ENCODE measurements at regions not wholly inside any gene's neighbourhood (a gene's known extent, or its start where the extent isn't known, plus 50 kb on each side); places are given as distances from the start of the nearest gene placed in this dataset.

DNA sequence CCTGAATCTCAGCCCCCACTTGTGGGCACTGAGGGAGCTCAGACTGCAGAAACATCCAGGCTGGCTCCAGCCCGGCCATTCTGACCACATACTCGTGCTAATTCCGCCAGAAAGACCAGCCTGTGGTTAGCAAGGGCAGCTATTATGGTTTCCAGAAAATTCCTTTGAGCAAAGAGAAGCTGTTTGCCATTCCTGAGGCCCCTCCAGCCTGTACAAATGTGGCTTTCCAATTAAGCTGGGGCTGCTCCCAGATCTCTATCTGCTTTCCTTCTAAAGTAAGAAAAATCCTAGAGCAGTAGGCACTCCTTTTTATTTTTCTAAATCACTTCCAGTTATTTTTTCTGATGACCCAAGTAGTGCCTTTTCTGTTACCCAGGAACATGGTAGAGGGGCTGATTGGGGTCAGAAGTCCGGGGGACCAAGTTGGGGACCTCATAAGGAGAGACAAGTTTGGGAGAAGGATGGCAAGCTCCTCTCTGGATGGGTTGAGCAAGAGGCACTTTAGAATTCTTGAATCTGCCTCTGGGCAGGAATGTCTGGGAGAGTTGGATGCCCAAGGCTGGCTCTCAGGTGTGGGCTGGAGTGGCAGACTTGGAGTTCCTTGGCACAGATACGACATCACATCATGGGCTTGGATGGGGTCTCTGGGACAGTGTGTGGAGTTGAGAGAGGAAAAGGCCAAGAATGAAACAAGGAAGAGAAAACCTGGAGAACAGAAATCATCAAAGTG, 83.3 kb upstream of the TNRC6C start:
- H3K27ac ChIP-seq (ENCODE audit: low read depth, low read length) = no peak overlapping the region
- H3K9ac ChIP-seq (ENCODE audit: low read length in 5 of 5) = no peak overlapping the region
- no peak overlapping the region for H3K4me3 ChIP-seq (ENCODE audit: low read depth in 1 of 5, low read length in 5 of 5)
- H3K9me3 ChIP-seq (ENCODE audit: control insufficient read depth in 5 of 5, low read length in 5 of 5) = peaks cover 3 to 13% (median 10%) of the 10 kb centered on the region in 5 donors
- peaks cover 0 to 9% (median 2%) of the 10 kb centered on the region in 5 donors for H3K27me3 ChIP-seq (ENCODE audit: control insufficient read depth in 5 of 5, insufficient read depth in 4 of 5, low read length in 5 of 5)
- H3K36me3 ChIP-seq (ENCODE audit: control insufficient read depth in 5 of 5, insufficient read depth in 5 of 5, low read length in 5 of 5) = no peaks in the 10 kb centered on the region
- peaks cover 0 to 4% (median 0%) of the 10 kb centered on the region in 5 donors for H3K4me1 ChIP-seq (ENCODE audit: control insufficient read depth in 5 of 5, insufficient read depth in 5 of 5, low read length in 5 of 5)

DNA sequence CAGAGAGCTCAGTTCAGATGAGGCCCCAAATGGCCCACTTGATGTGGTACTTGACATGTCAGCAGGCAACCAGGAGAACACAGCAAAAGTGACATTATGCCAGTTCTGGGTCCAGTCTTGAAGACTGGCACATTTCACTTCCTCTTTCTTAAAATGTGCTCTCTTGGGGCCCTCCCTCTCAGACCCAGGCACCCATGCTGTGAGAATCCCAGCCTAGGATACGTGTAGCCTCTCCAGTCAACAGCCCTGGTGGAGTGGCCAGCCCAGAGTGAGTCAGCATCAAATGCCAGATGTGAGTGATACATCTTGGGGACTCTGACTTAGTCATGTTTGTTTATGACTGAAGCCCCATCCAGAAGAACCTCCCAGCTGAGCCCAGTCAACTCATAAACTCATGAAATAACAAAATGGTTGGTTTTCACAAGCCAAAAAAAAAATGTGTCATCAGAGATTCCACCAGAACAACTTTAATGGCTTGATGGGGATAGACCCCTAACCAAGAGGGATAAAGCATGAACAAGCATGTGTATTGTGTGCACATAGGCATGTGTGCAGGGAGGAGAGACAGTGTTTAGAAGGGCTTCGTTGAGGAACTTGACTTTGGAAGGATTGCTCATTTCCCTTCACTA, 82.5 kb upstream of the TNRC6C start:
- H3K4me1 ChIP-seq (ENCODE audit: control insufficient read depth in 5 of 5, insufficient read depth in 5 of 5, low read length in 5 of 5) = peaks cover 1 to 12% (median 6%) of the 10 kb centered on the region in 5 donors
- H3K4me3 ChIP-seq (ENCODE audit: low read depth in 1 of 5, low read length in 5 of 5) = no peak overlapping the region
- no peaks in the 10 kb centered on the region for H3K36me3 ChIP-seq (ENCODE audit: control insufficient read depth in 5 of 5, insufficient read depth in 5 of 5, low read length in 5 of 5)
- H3K27me3 ChIP-seq (ENCODE audit: control insufficient read depth in 5 of 5, insufficient read depth in 4 of 5, low read length in 5 of 5) = peaks cover 0 to 12% (median 7%) of the 10 kb centered on the region in 5 donors
- peaks cover 3 to 13% (median 10%) of the 10 kb centered on the region in 5 donors for H3K9me3 ChIP-seq (ENCODE audit: control insufficient read depth in 5 of 5, low read length in 5 of 5)
- no peak overlapping the region for H3K27ac ChIP-seq (ENCODE audit: low read depth, low read length)
- H3K9ac ChIP-seq (ENCODE audit: low read length in 5 of 5) = no peak overlapping the region

DNA sequence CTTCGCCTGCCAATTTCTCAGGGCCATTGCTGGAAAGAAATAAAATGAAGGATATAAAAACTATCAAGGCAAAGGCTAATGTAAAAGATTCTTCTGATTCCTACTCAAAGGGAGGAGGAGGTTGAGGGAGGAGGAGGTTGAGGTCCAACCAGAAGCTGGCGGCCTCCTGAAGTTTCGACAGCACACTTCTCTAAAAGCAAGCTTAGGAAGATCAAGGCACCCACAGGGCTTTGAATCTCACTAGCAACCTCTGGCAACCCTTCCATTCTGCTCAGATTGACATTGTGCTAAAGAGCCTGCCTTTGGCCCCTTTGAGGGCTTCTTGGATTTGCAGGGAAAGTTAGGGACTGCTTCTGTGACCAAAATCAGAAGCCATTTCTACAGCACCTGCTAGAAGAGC, 81.5 kb upstream of the TNRC6C start:
- Histone ChIP-seq H3K9me3 (ENCODE audit: control insufficient read depth in 5 of 5, low read length in 5 of 5) (peaks cover 3 to 13% (median 10%) of the 10 kb centered on the region in 5 donors), H3K4me1 (ENCODE audit: control insufficient read depth in 5 of 5, insufficient read depth in 5 of 5, low read length in 5 of 5) (peaks cover 8 to 22% (median 16%) of the 10 kb centered on the region in 5 donors), H3K9ac (ENCODE audit: low read length in 5 of 5) (no peak overlapping the region), H3K27me3 (ENCODE audit: control insufficient read depth in 5 of 5, insufficient read depth in 4 of 5, low read length in 5 of 5) (peaks cover 0 to 17% (median 7%) of the 10 kb centered on the region in 5 donors), H3K27ac (ENCODE audit: low read depth, low read length) (no peak overlapping the region), H3K4me3 (ENCODE audit: low read depth in 1 of 5, low read length in 5 of 5) (no peak overlapping the region), H3K36me3 (ENCODE audit: control insufficient read depth in 5 of 5, insufficient read depth in 5 of 5, low read length in 5 of 5) (no peaks in the 10 kb centered on the region)

DNA sequence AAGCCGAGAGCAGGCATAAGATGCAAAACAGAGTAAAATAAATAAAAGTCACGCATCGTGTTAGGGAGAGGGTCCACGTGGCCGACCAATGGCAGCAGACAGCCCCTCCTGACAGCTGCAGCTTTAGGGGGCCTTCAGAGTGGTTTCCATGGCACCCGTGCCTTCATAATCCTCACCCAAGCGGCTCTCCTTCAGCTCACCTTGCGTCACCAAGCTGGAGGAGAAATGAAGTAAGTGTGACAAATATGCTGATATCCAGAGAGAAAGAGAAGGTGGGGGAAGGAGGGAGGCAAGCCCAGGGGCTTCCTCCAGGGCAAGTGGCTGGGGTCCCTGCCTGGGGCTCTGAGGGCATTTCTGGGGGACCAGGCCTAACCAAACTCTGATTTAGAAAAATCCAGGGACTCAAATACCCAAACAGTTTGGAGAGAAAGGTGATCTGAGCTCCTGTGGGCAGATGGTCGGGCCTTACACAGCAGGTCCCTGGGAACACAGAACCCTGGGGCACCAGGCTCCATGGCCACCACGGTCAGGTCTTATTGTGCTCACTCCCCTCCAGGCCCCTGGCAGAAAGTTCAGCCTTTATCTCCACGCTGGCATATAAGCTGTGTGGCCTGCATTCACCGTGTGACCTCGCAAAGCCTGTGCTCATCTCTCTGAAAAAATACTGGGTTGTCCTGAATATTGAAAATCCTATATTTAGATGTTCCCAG, 80.7 kb upstream of the TNRC6C start:
- Histone ChIP-seq H3K27ac (ENCODE audit: low read depth, low read length) (no peak overlapping the region), H3K9ac (ENCODE audit: low read length in 5 of 5) (no peak overlapping the region), H3K4me3 (ENCODE audit: low read depth in 1 of 5, low read length in 5 of 5) (no peak overlapping the region), H3K9me3 (ENCODE audit: control insufficient read depth in 5 of 5, low read length in 5 of 5) (peaks cover 3 to 13% (median 10%) of the 10 kb centered on the region in 5 donors), H3K4me1 (ENCODE audit: control insufficient read depth in 5 of 5, insufficient read depth in 5 of 5, low read length in 5 of 5) (peaks cover 11 to 30% (median 24%) of the 10 kb centered on the region in 5 donors), H3K27me3 (ENCODE audit: control insufficient read depth in 5 of 5, insufficient read depth in 4 of 5, low read length in 5 of 5) (peaks cover 0 to 18% (median 7%) of the 10 kb centered on the region in 5 donors), H3K36me3 (ENCODE audit: control insufficient read depth in 5 of 5, insufficient read depth in 5 of 5, low read length in 5 of 5) (no peaks in the 10 kb centered on the region)

GRCh38 chr17:77879226-77879895, 79.1 kb upstream of the TNRC6C start:
- peaks cover 14 to 36% (median 28%) of the 10 kb centered on the region in 5 donors for H3K4me1 ChIP-seq (ENCODE audit: control insufficient read depth in 5 of 5, insufficient read depth in 5 of 5, low read length in 5 of 5)
- no peak overlapping the region for H3K9ac ChIP-seq (ENCODE audit: low read length in 5 of 5)
- no peak overlapping the region for H3K4me3 ChIP-seq (ENCODE audit: low read depth in 1 of 5, low read length in 5 of 5)
- no peaks in the 10 kb centered on the region for H3K36me3 ChIP-seq (ENCODE audit: control insufficient read depth in 5 of 5, insufficient read depth in 5 of 5, low read length in 5 of 5)
- no peak overlapping the region for H3K27ac ChIP-seq (ENCODE audit: low read depth, low read length)
- peaks cover 0 to 18% (median 9%) of the 10 kb centered on the region in 5 donors for H3K27me3 ChIP-seq (ENCODE audit: control insufficient read depth in 5 of 5, insufficient read depth in 4 of 5, low read length in 5 of 5)
- peaks cover 3 to 13% (median 10%) of the 10 kb centered on the region in 5 donors for H3K9me3 ChIP-seq (ENCODE audit: control insufficient read depth in 5 of 5, low read length in 5 of 5)

DNA sequence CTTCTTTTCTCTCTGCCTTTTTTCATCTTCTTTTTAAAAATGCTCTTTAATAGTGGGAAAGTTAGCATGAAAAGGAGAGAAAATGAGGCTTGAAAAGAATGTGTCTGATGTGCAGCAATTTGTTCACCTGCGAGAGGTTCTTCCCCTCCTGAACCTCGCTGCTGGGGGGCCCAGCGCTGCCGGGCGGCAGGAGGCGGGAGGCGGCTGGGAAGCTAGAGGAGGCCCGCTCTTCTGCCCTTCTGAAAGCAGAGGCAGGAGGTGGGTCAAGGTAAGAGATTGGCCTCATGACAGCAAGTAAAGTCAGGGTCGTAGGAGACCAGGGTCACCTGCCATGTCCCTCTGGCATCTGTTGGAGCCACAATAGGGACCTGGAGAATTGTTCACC, 78.6 kb upstream of the TNRC6C start:
- H3K4me1 ChIP-seq (ENCODE audit: control insufficient read depth in 5 of 5, insufficient read depth in 5 of 5, low read length in 5 of 5) = peaks cover 14 to 36% (median 28%) of the 10 kb centered on the region in 5 donors
- H3K9me3 ChIP-seq (ENCODE audit: control insufficient read depth in 5 of 5, low read length in 5 of 5) = peaks cover 3 to 13% (median 10%) of the 10 kb centered on the region in 5 donors
- no peak overlapping the region for H3K27ac ChIP-seq (ENCODE audit: low read depth, low read length)

GRCh38 chr17:77880711-77881450, 77.6 kb upstream of the TNRC6C start:
- peaks cover 0 to 18% (median 9%) of the 10 kb centered on the region in 5 donors for H3K27me3 ChIP-seq (ENCODE audit: control insufficient read depth in 5 of 5, insufficient read depth in 4 of 5, low read length in 5 of 5)
- no peaks in the 10 kb centered on the region for H3K36me3 ChIP-seq (ENCODE audit: control insufficient read depth in 5 of 5, insufficient read depth in 5 of 5, low read length in 5 of 5)
- peaks cover 3 to 8% (median 5%) of the 10 kb centered on the region in 5 donors for H3K9me3 ChIP-seq (ENCODE audit: control insufficient read depth in 5 of 5, low read length in 5 of 5)
- peaks cover 14 to 36% (median 28%) of the 10 kb centered on the region in 5 donors for H3K4me1 ChIP-seq (ENCODE audit: control insufficient read depth in 5 of 5, insufficient read depth in 5 of 5, low read length in 5 of 5)
- peak overlapping the region; percentile 46 for H3K27ac ChIP-seq (ENCODE audit: low read depth, low read length)
- H3K9ac ChIP-seq (ENCODE audit: low read length in 5 of 5) = peak overlapping the region in 2 of 5 donors; percentile 4 to 23
- H3K4me3 ChIP-seq (ENCODE audit: low read depth in 1 of 5, low read length in 5 of 5) = peak overlapping the region in 2 of 5 donors; percentile 11 to 35

More for the DNA sequence above, 78.6 kb upstream of the TNRC6C start:
- no peak overlapping the region for H3K4me3 ChIP-seq (ENCODE audit: low read depth in 1 of 5, low read length in 5 of 5)
- H3K9ac ChIP-seq (ENCODE audit: low read length in 5 of 5) = no peak overlapping the region
- H3K36me3 ChIP-seq (ENCODE audit: control insufficient read depth in 5 of 5, insufficient read depth in 5 of 5, low read length in 5 of 5) = no peaks in the 10 kb centered on the region
- H3K27me3 ChIP-seq (ENCODE audit: control insufficient read depth in 5 of 5, insufficient read depth in 4 of 5, low read length in 5 of 5) = peaks cover 0 to 18% (median 9%) of the 10 kb centered on the region in 5 donors

GRCh38 chr17:77881545-77881944, 77.0 kb upstream of the TNRC6C start:
- peaks cover 14 to 39% (median 28%) of the 10 kb centered on the region in 5 donors for H3K4me1 ChIP-seq (ENCODE audit: control insufficient read depth in 5 of 5, insufficient read depth in 5 of 5, low read length in 5 of 5)
- H3K4me3 ChIP-seq (ENCODE audit: low read depth in 1 of 5, low read length in 5 of 5) = peak overlapping the region in 3 of 5 donors; percentile 16 to 38 (median 35)
- no peaks in the 10 kb centered on the region for H3K36me3 ChIP-seq (ENCODE audit: control insufficient read depth in 5 of 5, insufficient read depth in 5 of 5, low read length in 5 of 5)
- peaks cover 0 to 2% (median 0%) of the 10 kb centered on the region in 5 donors for H3K9me3 ChIP-seq (ENCODE audit: control insufficient read depth in 5 of 5, low read length in 5 of 5)
- peaks cover 0 to 20% (median 9%) of the 10 kb centered on the region in 5 donors for H3K27me3 ChIP-seq (ENCODE audit: control insufficient read depth in 5 of 5, insufficient read depth in 4 of 5, low read length in 5 of 5)
- peak overlapping the region in 2 of 5 donors; percentile 4 to 23 for H3K9ac ChIP-seq (ENCODE audit: low read length in 5 of 5)
- peak overlapping the region; percentile 46 for H3K27ac ChIP-seq (ENCODE audit: low read depth, low read length)

GRCh38 chr17:77882040-77882439, 76.5 kb upstream of the TNRC6C start:
- Histone ChIP-seq H3K27me3 (ENCODE audit: control insufficient read depth in 5 of 5, insufficient read depth in 4 of 5, low read length in 5 of 5) (peaks cover 0 to 22% (median 11%) of the 10 kb centered on the region in 5 donors), H3K4me3 (ENCODE audit: low read depth in 1 of 5, low read length in 5 of 5) (peak overlapping the region in 3 of 5 donors; percentile 16 to 38 (median 35)), H3K9me3 (ENCODE audit: control insufficient read depth in 5 of 5, low read length in 5 of 5) (no peaks in the 10 kb centered on the region), H3K9ac (ENCODE audit: low read length in 5 of 5) (no peak overlapping the region), H3K36me3 (ENCODE audit: control insufficient read depth in 5 of 5, insufficient read depth in 5 of 5, low read length in 5 of 5) (no peaks in the 10 kb centered on the region), H3K27ac (ENCODE audit: low read depth, low read length) (no peak overlapping the region), H3K4me1 (ENCODE audit: control insufficient read depth in 5 of 5, insufficient read depth in 5 of 5, low read length in 5 of 5) (peaks cover 16 to 44% (median 29%) of the 10 kb centered on the region in 5 donors)
